Calu3 (cell line): ENCODE measurements at regions not wholly inside any gene's neighbourhood (a gene's known extent, or its start where the extent isn't known, plus 50 kb on each side); places are given as distances from the start of the nearest gene placed in this dataset.

Source experiments
- BruUV-seq: library from RNA; stranded (reverse); fragments of 400-500 nt; replicated peaks from 2 replicates; lab custom pipeline; 2021; lab: Mats Ljungman, UMichigan
- CTCF ChIA-PET: fragments of 300-600 bp; sonication (Branson Sonifier 250); formaldehyde crosslinking; loops from one replicate; lab custom pipeline; 2022; ENCODE audit warnings: antibody characterized with exemption; lab: Charles Lee
- DNase-seq: peaks from one replicate; pipeline ENCODE4 v3.0.0; 2022
- H3K27ac Mint-ChIP-seq: one replicate; pipeline ENCODE4 v1.8.0; 2022; ENCODE audit warnings: mixed read lengths; ENCODE audit not compliant: unreplicated experiment
- H3K27me3 Mint-ChIP-seq: one replicate; pipeline ENCODE4 v1.8.0; 2022; ENCODE audit warnings: mixed read lengths; ENCODE audit not compliant: unreplicated experiment
- H3K36me3 Mint-ChIP-seq: one replicate; pipeline ENCODE4 v1.8.0; 2022; ENCODE audit warnings: mild to moderate bottlenecking, moderate library complexity, mixed read lengths; ENCODE audit not compliant: insufficient read depth, unreplicated experiment
- H3K4me1 Mint-ChIP-seq: one replicate; pipeline ENCODE4 v1.8.0; 2022; ENCODE audit warnings: mild to moderate bottlenecking, low read depth, mixed read lengths; ENCODE audit not compliant: unreplicated experiment
- H3K4me3 Mint-ChIP-seq: one replicate; pipeline ENCODE4 v1.8.0; 2022; ENCODE audit warnings: mild to moderate bottlenecking, low read depth, moderate library complexity, mixed read lengths; ENCODE audit not compliant: unreplicated experiment
- H3K9me3 Mint-ChIP-seq: one replicate; pipeline ENCODE4 v1.8.0; 2022; ENCODE audit warnings: low read depth, mixed read lengths; ENCODE audit not compliant: unreplicated experiment
- intact Hi-C: fragments of 100-400 bp; cut with micrococcal nuclease; formaldehyde crosslinking; loops from one replicate; pipeline ENCODE4 v1.10.0; 2022; ENCODE audit not compliant: unreplicated experiment
- TF ChIP-seq, protein P1 (sequence below): fragments of 200-600 bp; IDR thresholded peaks from one replicate; pipeline ENCODE4 v1.8.0; 2022; ENCODE audit warnings: antibody characterized with exemption; ENCODE audit not compliant: unreplicated experiment

DNA sequence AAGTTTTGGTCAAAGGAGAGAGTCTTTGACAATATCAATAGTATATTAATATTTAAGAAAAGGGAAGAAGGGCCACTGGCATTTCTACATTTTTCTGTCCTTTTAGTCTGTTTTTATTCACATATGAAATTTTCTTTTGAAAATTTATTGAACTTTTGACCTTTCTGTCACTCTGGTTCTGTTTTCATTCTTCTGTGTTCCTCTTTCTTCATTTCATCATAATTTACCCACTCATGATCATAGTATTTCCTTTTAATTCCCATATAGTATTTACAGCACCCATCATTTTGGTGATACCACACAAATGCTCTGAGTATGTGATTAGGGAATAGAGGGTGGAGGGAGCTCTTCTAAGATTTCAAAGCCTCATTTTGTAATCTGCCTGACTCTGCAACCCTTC is 142.8 kb downstream of the GJA1 start:
- intact Hi-C loops = no loop called here
- Mint-ChIP-seq H3K9me3 (peaks cover 2% of the 10 kb centered on the region), H3K4me3 (no peak overlapping the region), H3K27ac (no peak overlapping the region), H3K27me3 (no peaks in the 10 kb centered on the region), H3K36me3 (no peaks in the 10 kb centered on the region), H3K4me1 (peaks cover 11% of the 10 kb centered on the region)
- TF ChIP-seq, protein P1, sequence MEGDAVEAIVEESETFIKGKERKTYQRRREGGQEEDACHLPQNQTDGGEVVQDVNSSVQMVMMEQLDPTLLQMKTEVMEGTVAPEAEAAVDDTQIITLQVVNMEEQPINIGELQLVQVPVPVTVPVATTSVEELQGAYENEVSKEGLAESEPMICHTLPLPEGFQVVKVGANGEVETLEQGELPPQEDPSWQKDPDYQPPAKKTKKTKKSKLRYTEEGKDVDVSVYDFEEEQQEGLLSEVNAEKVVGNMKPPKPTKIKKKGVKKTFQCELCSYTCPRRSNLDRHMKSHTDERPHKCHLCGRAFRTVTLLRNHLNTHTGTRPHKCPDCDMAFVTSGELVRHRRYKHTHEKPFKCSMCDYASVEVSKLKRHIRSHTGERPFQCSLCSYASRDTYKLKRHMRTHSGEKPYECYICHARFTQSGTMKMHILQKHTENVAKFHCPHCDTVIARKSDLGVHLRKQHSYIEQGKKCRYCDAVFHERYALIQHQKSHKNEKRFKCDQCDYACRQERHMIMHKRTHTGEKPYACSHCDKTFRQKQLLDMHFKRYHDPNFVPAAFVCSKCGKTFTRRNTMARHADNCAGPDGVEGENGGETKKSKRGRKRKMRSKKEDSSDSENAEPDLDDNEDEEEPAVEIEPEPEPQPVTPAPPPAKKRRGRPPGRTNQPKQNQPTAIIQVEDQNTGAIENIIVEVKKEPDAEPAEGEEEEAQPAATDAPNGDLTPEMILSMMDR = no peak
- BruUV-seq = no TSS peak
- DNase-seq = no peak
- CTCF ChIA-PET = no interaction called here

DNA sequence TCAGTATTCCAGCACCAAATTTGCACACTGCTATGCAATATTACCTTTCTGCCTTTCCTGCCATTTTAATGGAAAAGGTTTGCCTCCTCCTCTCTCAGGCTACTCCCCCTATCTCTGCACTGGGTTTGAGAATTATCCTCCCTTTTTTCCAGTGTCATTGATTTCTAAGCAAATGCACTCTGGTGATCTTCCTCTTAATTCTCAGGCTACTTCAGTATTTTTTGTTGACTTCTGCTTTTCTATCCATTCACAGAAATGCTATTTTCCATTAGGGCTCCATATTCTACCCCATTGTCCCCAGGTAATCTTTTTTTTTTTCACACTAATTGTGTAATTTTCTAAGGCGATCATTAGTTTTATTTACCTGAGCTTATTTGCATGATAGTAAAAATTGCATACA is 144.0 kb downstream of the GJA1 start:
- Mint-ChIP-seq H3K4me3 (no peak overlapping the region), H3K36me3 (no peaks in the 10 kb centered on the region), H3K27ac (no peak overlapping the region), H3K4me1 (no peaks in the 10 kb centered on the region), H3K9me3 (no peaks in the 10 kb centered on the region), H3K27me3 (no peaks in the 10 kb centered on the region)
- CTCF ChIA-PET = no interaction called here
- TF ChIP-seq, protein P1 = no peak
- DNase-seq = no peak
- intact Hi-C loops = no loop called here
- no TSS peak for BruUV-seq

DNA sequence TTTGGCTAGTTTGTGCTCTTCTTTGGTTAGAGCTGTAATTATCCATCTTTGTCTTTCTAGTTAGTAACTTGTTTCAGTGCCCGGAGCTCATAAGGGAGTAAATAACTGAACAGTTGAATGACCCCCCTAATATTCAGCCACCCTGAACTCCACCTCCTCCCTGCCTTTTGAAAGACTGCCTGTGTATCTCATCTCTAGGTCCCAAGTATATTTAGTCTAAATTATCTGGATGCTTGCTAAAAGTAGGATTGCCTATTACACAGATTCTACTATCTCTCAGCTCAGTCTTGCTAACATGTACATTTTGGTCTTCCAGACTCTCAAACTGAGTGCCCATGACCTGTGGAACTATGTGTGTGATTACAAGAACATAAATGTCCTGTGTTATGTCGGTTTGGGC is 145.9 kb downstream of the GJA1 start:
- Mint-ChIP-seq H3K4me3 (no peak overlapping the region), H3K36me3 (no peaks in the 10 kb centered on the region), H3K4me1 (no peaks in the 10 kb centered on the region), H3K27ac (no peak overlapping the region), H3K27me3 (no peaks in the 10 kb centered on the region), H3K9me3 (no peaks in the 10 kb centered on the region)
- intact Hi-C loops = no loop called here
- CTCF ChIA-PET = no interaction called here
- BruUV-seq = no TSS peak
- DNase-seq = no peak
- TF ChIP-seq, protein P1 = no peak

DNA sequence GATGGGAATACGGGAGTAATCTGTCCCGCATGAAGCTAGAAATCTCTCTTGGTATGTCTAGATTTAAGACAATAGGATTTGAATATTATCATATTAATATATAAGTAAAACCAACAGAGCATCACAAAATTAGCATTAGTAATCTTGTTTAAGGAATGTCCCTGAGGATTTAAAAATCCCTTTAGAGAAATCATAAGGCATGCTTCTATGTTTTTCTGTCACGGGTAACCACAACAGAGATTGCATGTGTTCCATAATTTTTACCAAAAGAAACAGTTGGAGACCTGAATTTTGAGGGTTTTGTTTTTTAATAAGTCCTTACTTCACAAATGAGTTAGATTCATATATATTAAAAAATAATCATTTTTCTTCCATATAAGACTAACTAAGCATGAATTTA is 146.8 kb downstream of the GJA1 start:
- Mint-ChIP-seq H3K36me3 (no peaks in the 10 kb centered on the region), H3K4me3 (no peak overlapping the region), H3K27me3 (no peaks in the 10 kb centered on the region), H3K4me1 (no peaks in the 10 kb centered on the region), H3K9me3 (no peaks in the 10 kb centered on the region), H3K27ac (no peak overlapping the region)
- intact Hi-C loops = no loop called here
- TF ChIP-seq, protein P1 = no peak
- CTCF ChIA-PET = no interaction called here
- BruUV-seq = no TSS peak
- no peak for DNase-seq
